Bronchial epithelial cell (primary cell): ENCODE measurements at regions not wholly inside any gene's neighbourhood (a gene's known extent, or its start where the extent isn't known, plus 50 kb on each side); places are given as distances from the start of the nearest gene placed in this dataset.
"Not testable (repeated sequence)": the region's sequence is repeated elsewhere in the genome, so short reads cannot be mapped to it uniquely, and the experiment has no call there.

Experiments
- DNase-seq: peaks from one replicate; pipeline ENCODE4 v3.0.0-alpha.2; 2010; ENCODE audit warnings: low read depth
- FAIRE-seq: peaks from 2 replicates; lab custom pipeline; 2011; peaks lifted over from hg19 to GRCh38; lab: Jason Lieb, UNC
- H3K27me3 ChIP-seq: 2 replicates; pipeline ENCODE4 v1.5.1; 2011; ENCODE audit warnings: low read length; ENCODE audit not compliant: control insufficient read depth, insufficient read depth
- H3K36me3 ChIP-seq: 2 replicates; pipeline ENCODE4 v1.5.1; 2011; ENCODE audit warnings: low read length; ENCODE audit not compliant: control insufficient read depth, insufficient read depth
- H3K4me3 ChIP-seq: 2 replicates; pipeline ENCODE4 v1.5.1; 2011; ENCODE audit warnings: mild to moderate bottlenecking, low read depth, low read length, control low read depth
- CTCF ChIP-seq: IDR thresholded peaks from 2 replicates; pipeline ENCODE4 v1.5.1; 2011; ENCODE audit warnings: mild to moderate bottlenecking, moderate library complexity, low read length, control low read depth, inconsistent platforms; ENCODE audit not compliant: insufficient read depth, severe bottlenecking

DNA sequence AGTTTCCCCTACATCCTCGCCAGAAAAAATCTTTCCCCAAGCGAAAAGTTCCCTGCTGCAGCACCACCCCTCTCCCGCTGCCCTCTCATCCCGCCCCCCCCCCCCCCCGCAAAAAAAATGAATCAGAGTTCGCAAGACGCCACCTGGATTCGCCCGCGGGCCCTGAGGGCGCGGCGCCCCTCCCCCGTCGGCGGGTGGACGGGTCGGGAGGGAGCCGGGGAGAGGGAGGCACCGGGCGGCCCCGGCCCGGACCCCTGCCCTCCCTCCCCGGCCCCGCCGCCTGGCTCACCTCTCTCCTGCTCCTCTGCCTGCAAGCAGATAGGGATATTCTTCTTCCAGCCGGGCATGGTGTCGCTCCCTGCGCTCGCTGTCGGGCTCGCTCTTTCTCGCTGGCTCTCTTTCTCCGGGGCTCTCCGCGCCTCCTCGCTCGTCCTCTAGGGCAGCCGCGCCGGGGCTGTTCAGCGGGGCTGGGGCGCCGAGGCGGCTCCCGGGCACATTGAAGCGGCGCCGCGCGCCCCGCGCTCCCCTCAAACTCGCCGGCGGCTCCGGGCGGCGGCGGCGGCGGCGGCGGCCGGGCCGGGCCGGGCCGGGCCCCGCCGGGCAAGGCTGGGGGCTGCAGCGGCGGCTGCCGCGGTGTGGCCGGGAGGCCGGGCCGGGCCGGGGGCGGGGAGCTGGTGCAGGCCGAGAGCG lies 200.3 kb upstream of the CAND1 start:
- peak; percentile 30 for TF ChIP-seq CTCF
- no peak for FAIRE-seq
- peak; percentile 56 for DNase-seq

GRCh38 chr12:67069451-67070306 lies 199.5 kb upstream of the CAND1 start:
- no peak for FAIRE-seq
- Histone ChIP-seq H3K36me3 (no peaks in the 10 kb centered on the region), H3K27me3 (no peaks in the 10 kb centered on the region), H3K4me3 (peak overlapping the region; percentile 58)
- peak; percentile 33 for TF ChIP-seq CTCF
- peak; percentile 49 for DNase-seq

More for the DNA sequence above, 200.3 kb upstream of the CAND1 start:
- H3K36me3 ChIP-seq, result no peaks in the 10 kb centered on the region
- H3K4me3 ChIP-seq, result peak overlapping the region; percentile 58
- no peaks in the 10 kb centered on the region for H3K27me3 ChIP-seq

- TF ChIP-seq CTCF, result no peak
- Histone ChIP-seq H3K36me3 (no peaks in the 10 kb centered on the region), H3K4me3 (peak overlapping the region; percentile 58), H3K27me3 (no peaks in the 10 kb centered on the region)
- FAIRE-seq (no peak), DNase-seq (no peak)
These were observed 198.9 kb upstream of the CAND1 start for GRCh38 chr12:67070307-67070600.

GRCh38 chr12:67070604-67071003 lies 198.6 kb upstream of the CAND1 start:
- DNase-seq, result no peak
- H3K36me3 ChIP-seq, result no peaks in the 10 kb centered on the region
- no peak overlapping the region for H3K4me3 ChIP-seq
- no peaks in the 10 kb centered on the region for H3K27me3 ChIP-seq
- no peak for FAIRE-seq
- TF ChIP-seq CTCF, result no peak

DNA sequence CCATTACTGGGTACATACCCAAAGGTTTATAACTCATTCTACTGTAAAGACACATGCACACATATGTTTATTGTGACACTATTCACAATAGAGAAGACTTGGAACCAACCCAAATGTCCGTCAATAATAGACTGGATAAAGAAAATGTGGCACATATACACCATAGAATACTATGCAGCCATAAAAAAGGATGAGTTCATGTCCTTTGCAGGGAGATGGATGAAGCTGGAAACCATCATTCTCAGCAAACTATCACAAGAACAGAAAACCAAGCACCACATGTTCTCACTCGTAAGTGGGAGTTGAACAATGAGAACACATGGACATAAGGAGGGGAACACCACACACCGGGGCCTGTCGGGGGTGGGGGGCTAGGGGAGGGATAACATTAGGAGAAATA lies 196.9 kb upstream of the CAND1 start:
- DNase-seq, H3K4me3 ChIP-seq, H3K27me3 ChIP-seq, FAIRE-seq, H3K36me3 ChIP-seq: not testable (repeated sequence)

- TF ChIP-seq CTCF, result no peak
- FAIRE-seq (no peak), DNase-seq (no peak)
These were observed 195.8 kb upstream of the CAND1 start for GRCh38 chr12:67073336-67073735.

More at GRCh38 chr12:67073336-67073735, 195.8 kb upstream of the CAND1 start:
- no peaks in the 10 kb centered on the region for H3K36me3 ChIP-seq
- H3K4me3 ChIP-seq, result no peak overlapping the region
- H3K27me3 ChIP-seq, result no peaks in the 10 kb centered on the region
